K562 (cell line): ENCODE measurements at regions not wholly inside any gene's neighbourhood (a gene's known extent, or its start where the extent isn't known, plus 50 kb on each side); places are given as distances from the start of the nearest gene placed in this dataset.

Experiments
- ATAC-seq: fragments of 200-7000 bp; cut with Tn5 transposase; 3 replicates; pipeline ENCODE4 v1.9.1; 2020; ENCODE audit warnings: moderate library complexity
- BruUV-seq: library from RNA; stranded (reverse); fragments of 400-500 nt; replicated peaks from 2 replicates; lab custom pipeline; 2021; lab: Mats Ljungman, UMichigan
- CTCF ChIA-PET: fragments of 300-600 bp; formaldehyde crosslinking; extraction: SDS; loops from one replicate; lab custom pipeline; 2021; ENCODE audit warnings: low intra/inter-chr PET ratio; lab: Yijun Ruan, JAX
- POLR2A ChIA-PET: fragments of 300-600, 350-650 bp; sonication (Branson Sonifier 250); formaldehyde crosslinking; extraction: SDS; loops from one replicate; lab custom pipeline; 2021; ENCODE audit warnings: antibody characterized with exemption, inconsistent platforms; lab: Yijun Ruan, JAX
- DNase-seq, 4 experiments: peaks; one replicate each; pipeline versions ENCODE4 v3.0.0 to v3.0.0-alpha.2; 2011 to 2018; ENCODE audit warnings: low spot score in 3 of 4, mixed read lengths in 3 of 4; ENCODE audit errors: extremely low read depth in 1 of 4
- FAIRE-seq: peaks from 2 replicates; lab custom pipeline; 2011; peaks lifted over from hg19 to GRCh38; lab: Jason Lieb, UNC
- H2AFZ ChIP-seq: 2 replicates; pipeline ENCODE4 v1.6.0; 2011; ENCODE audit warnings: low read depth, low read length, control low read depth, inconsistent platforms
- H3K27ac ChIP-seq: fragments of 200-600 bp; 3 replicates; pipeline ENCODE4 v1.8.0; 2011; ENCODE audit warnings: low read depth, mild to moderate bottlenecking, control low read depth, inconsistent platforms, low read length, moderate library complexity, mixed read lengths; ENCODE audit errors: extremely low read depth
- H3K27me3 ChIP-seq, 2 experiments: fragments of 300-600 bp in 1 of 2; 2 replicates in 1 of 2; 3 replicates in 1 of 2; pipeline versions ENCODE4 v1.6.0 to v1.8.0; 2011; ENCODE audit warnings: inconsistent platforms in 2 of 2, low read length in 2 of 2, mild to moderate bottlenecking in 1 of 2, mixed read lengths in 1 of 2, moderate library complexity in 1 of 2; ENCODE audit not compliant: control insufficient read depth in 2 of 2, insufficient read depth in 2 of 2
- H3K36me3 ChIP-seq: fragments of 300-600 bp; 3 replicates; pipeline ENCODE4 v1.8.0; 2011; ENCODE audit warnings: mild to moderate bottlenecking, low read length, inconsistent platforms; ENCODE audit not compliant: control insufficient read depth, insufficient read depth
- H3K4me1 ChIP-seq, 2 experiments: fragments of 200-600 bp in 1 of 2; replicated peaks in 1 of 2; 2 replicates in 1 of 2; 3 replicates in 1 of 2; pipeline versions ENCODE4 v1.5.1 to v1.8.0; 2011; ENCODE audit warnings: inconsistent platforms in 2 of 2, low read length in 2 of 2, mild to moderate bottlenecking in 1 of 2, mixed read lengths in 1 of 2, moderate library complexity in 1 of 2; ENCODE audit not compliant: control insufficient read depth in 2 of 2, insufficient read depth in 2 of 2
- H3K4me2 ChIP-seq: 2 replicates; pipeline ENCODE4 v1.6.1; 2011; ENCODE audit warnings: low read length, control low read depth, inconsistent platforms, mixed read lengths; ENCODE audit not compliant: insufficient read depth
- H3K4me3 ChIP-seq: fragments of 200-600 bp; sonication (generic), shearing (Covaris generic); 2 replicates; pipeline ENCODE4 v1.5.1; 2016; ENCODE audit warnings: control low read depth, inconsistent platforms
- H3K79me2 ChIP-seq: fragments of 200-600 bp; 3 replicates; pipeline ENCODE4 v1.8.0; 2011; ENCODE audit warnings: low read length, inconsistent platforms; ENCODE audit not compliant: control insufficient read depth, insufficient read depth
- H3K9ac ChIP-seq, 2 experiments: 2 replicates each; pipeline versions ENCODE4 v1.6.0 to v1.6.1; 2011; ENCODE audit warnings: low read depth in 2 of 2, low read length in 2 of 2, control low read depth in 1 of 2, inconsistent platforms in 1 of 2, mild to moderate bottlenecking in 1 of 2, mixed read lengths in 1 of 2; ENCODE audit not compliant: insufficient read depth in 1 of 2
- H3K9me1 ChIP-seq: one replicate; pipeline ENCODE4 v1.6.0; 2011; ENCODE audit warnings: inconsistent platforms, mild to moderate bottlenecking, low read length, moderate library complexity; ENCODE audit not compliant: control insufficient read depth, insufficient read depth
- H3K9me3 ChIP-seq: replicated peaks from 2 replicates; pipeline ENCODE4 v1.5.1; 2011; ENCODE audit warnings: low read depth, low read length, inconsistent platforms; ENCODE audit not compliant: control insufficient read depth, insufficient read depth
- H4K20me1 ChIP-seq: replicated peaks from 2 replicates; pipeline ENCODE4 v1.6.1; 2011; ENCODE audit warnings: low read length, inconsistent platforms, mixed read lengths; ENCODE audit not compliant: control insufficient read depth, insufficient read depth
- BCL6 ChIP-seq: fragments of 250-450 bp; sonication (Bioruptor Pico); IDR thresholded peaks from 2 replicates; pipeline ENCODE4 v1.4.0; 2020
- ZFP36 ChIP-seq: fragments of 150-350 bp; IDR thresholded peaks from 2 replicates; pipeline ENCODE4 v1.6.1; 2018; ENCODE audit warnings: low read length, low read depth; ENCODE audit not compliant: partially characterized antibody
- WGBS: fragments of 100-300 bp; shearing (Covaris generic); methylation state at CpG from one replicate; pipeline ENCODE4 v1.1.6; 2016; ENCODE audit warnings: low coverage, mixed read lengths; ENCODE audit not compliant: insufficient coverage; ENCODE audit errors: missing lambda C conversion rate; 5-methylcytosine and 5-hydroxymethylcytosine counted together
- in situ Hi-C: fragments of 300-500 bp; cut with MboI; formaldehyde crosslinking; loops from 4 replicates; pipeline ENCODE4 v1.15.0; 2018; ENCODE audit warnings: inconsistent platforms, mixed read lengths
- intact Hi-C: fragments of 100-400 bp; cut with micrococcal nuclease; formaldehyde crosslinking; loops from 2 replicates; pipeline ENCODE4 v1.14.2; 2022
- TF ChIP-seq, protein P1 (sequence below): fragments of 450-650 bp; IDR thresholded peaks from one replicate; pipeline ENCODE4 v1.6.1; 2018; ENCODE audit warnings: mild to moderate bottlenecking, moderate library complexity; ENCODE audit not compliant: partially characterized antibody

DNA sequence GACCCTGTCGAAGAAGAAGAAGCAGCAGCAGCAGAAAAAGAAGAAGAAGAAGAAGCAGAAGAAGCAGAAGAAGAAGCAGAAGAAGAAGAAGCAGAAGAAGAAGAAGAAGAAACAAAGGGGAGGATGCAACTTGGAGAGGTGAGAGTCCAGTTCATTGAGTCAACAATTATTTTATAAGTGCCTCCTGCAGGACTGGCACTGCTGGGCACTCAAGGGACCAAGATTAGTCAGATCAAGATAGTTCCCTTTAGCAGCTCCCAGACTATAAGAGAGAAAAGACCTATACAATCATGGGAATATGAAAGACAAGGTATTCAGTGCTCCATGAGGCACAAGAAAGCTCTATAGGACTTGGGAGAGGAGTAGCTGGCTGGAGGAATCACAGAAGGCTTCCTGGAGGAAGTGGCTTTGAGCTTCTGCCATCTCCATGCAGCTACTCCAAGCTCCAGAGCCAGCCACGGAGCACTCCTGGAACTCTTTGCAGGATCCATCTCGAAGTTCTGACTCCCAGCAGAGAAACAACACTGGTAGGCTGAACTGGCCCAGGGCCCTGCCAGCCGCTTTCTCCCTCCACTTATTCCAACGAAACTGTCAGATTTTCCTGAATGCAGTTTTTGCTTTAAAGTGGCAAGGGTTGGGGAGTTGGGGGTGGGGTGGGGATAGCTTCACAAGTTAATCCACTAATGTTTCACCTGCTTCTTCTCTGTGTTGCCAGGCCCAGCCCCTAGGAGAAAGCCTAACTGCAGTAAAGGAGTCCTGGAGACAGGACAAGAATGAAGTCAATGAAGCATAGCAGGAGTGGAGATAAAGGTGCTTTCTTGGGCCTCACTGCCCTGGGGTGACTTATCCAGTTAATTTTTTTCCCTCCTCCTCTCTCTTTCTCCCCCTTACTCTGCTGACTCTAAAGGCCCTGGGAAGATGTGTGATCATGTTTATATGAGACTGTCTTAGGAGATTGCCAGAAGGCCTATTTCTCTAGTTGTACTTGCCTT, 140.1 kb upstream of the PARP11 start:
- WGBS, result 2% methylated on average over 5 of the region's 5 CpGs
- H3K9me3 ChIP-seq, result no peaks in the 10 kb centered on the region
- no peak overlapping the region for H3K27ac ChIP-seq
- no peaks in the 10 kb centered on the region for H4K20me1 ChIP-seq
- H3K4me1 ChIP-seq, result no peaks in the 10 kb centered on the region
- TF ChIP-seq ZFP36, result peak; percentile 77
- TF ChIP-seq, protein P1, sequence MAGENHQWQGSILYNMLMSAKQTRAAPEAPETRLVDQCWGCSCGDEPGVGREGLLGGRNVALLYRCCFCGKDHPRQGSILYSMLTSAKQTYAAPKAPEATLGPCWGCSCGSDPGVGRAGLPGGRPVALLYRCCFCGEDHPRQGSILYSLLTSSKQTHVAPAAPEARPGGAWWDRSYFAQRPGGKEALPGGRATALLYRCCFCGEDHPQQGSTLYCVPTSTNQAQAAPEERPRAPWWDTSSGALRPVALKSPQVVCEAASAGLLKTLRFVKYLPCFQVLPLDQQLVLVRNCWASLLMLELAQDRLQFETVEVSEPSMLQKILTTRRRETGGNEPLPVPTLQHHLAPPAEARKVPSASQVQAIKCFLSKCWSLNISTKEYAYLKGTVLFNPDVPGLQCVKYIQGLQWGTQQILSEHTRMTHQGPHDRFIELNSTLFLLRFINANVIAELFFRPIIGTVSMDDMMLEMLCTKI, result no peak
- TF ChIP-seq, all 486 proteins: peak for 1
- peaks cover 5 to 13% of the 10 kb centered on the region in 2 experiments; a peak in 3 of 5 replicates for H3K27me3 ChIP-seq
- no peaks in the 10 kb centered on the region for H3K79me2 ChIP-seq
- FAIRE-seq (no peak), ATAC-seq (no peak), DNase-seq (no peak)
- no TSS peak for BruUV-seq
- intact Hi-C loops (no loop called here), in situ Hi-C loops (no loop called here)
- H2AFZ ChIP-seq, result no peak overlapping the region
- no peak overlapping the region for H3K4me2 ChIP-seq
- CTCF ChIA-PET, result no interaction called here
- H3K9me1 ChIP-seq, result no peaks in the 10 kb centered on the region
- H3K4me3 ChIP-seq, result no peak overlapping the region
- H3K9ac ChIP-seq, result no peak overlapping the region
- H3K36me3 ChIP-seq, result no peaks in the 10 kb centered on the region
- POLR2A ChIA-PET, result no interaction called here

DNA sequence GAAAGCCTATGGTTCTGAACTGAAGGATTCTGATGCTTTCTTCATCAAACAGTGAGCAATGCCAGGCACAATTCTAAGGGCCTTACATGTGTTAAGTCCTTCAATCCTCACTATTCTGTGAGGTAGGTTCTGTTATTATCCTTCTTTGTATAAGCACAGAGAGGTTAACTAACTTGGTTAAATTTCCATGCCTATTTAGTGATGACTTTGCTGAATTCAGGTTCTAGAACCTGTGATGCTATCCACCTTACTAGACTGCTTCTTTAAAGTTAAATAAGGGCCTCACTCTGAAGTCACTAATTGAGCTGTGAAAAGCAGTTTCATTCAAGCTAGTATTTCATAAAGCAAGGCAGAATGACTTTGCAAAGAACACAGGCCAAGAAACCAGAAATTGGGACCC, 138.9 kb upstream of the PARP11 start:
- ATAC-seq (no peak), FAIRE-seq (no peak), DNase-seq (no peak)
- no peaks in the 10 kb centered on the region for H3K36me3 ChIP-seq
- ChIA-PET POLR2A (interaction anchor here (0.6 kb wide), 1 partner anchor 1225 kb away, joined by 3 read pairs; no protein-coding TSS in a partner anchor), CTCF (no interaction called here)
- no TSS peak for BruUV-seq
- no peak overlapping the region for H3K4me2 ChIP-seq
- H3K27ac ChIP-seq, result no peak overlapping the region
- no peaks in the 10 kb centered on the region for H3K9me1 ChIP-seq
- H3K9ac ChIP-seq, result no peak overlapping the region
- H3K79me2 ChIP-seq, result no peaks in the 10 kb centered on the region
- H3K4me3 ChIP-seq, result no peak overlapping the region
- in situ Hi-C loops (no loop called here), intact Hi-C loops (no loop called here)
- no peak overlapping the region for H2AFZ ChIP-seq
- TF ChIP-seq BCL6 (CRISPR knock-in tag), result no peak
- H3K27me3 ChIP-seq, result peaks cover 5 to 13% of the 10 kb centered on the region in 2 experiments; a peak in 3 of 5 replicates
- H3K9me3 ChIP-seq, result no peaks in the 10 kb centered on the region
- H3K4me1 ChIP-seq, result no peaks in the 10 kb centered on the region
- no peaks in the 10 kb centered on the region for H4K20me1 ChIP-seq
